GM12891 (cell line): ENCODE measurements at regions not wholly inside any gene's neighbourhood (a gene's known extent, or its start where the extent isn't known, plus 50 kb on each side); places are given as distances from the start of the nearest gene placed in this dataset.
"Not testable (repeated sequence)": the region's sequence is repeated elsewhere in the genome, so short reads cannot be mapped to it uniquely, and the experiment has no call there.

Experiments used
- DNase-seq: peaks from one replicate; pipeline ENCODE4 v3.0.0; 2011; ENCODE audit warnings: low spot score; ENCODE audit not compliant: insufficient read length
- FAIRE-seq: peaks from 2 replicates; lab custom pipeline; 2011; peaks lifted over from hg19 to GRCh38; lab: Jason Lieb, UNC
- PAX5 ChIP-seq: IDR thresholded peaks from 2 replicates; pipeline ENCODE4 v1.6.1; 2011; ENCODE audit warnings: low read length, moderate library complexity, mild to moderate bottlenecking; ENCODE audit not compliant: insufficient read depth, severe bottlenecking
- POLR2A ChIP-seq: IDR thresholded peaks from 2 replicates; pipeline ENCODE4 v1.6.1; 2011; ENCODE audit warnings: low read depth, low read length, control low read depth
- POLR2AphosphoS5 ChIP-seq: IDR thresholded peaks from 2 replicates; pipeline ENCODE4 v1.6.1; 2011; ENCODE audit warnings: low read depth, low read length, control low read depth
- POU2F2 ChIP-seq: IDR thresholded peaks from 2 replicates; pipeline ENCODE4 v1.6.1; 2011; ENCODE audit warnings: low read depth, mild to moderate bottlenecking, control low read depth, low read length, moderate library complexity
- SPI1 ChIP-seq: IDR thresholded peaks from 2 replicates; pipeline ENCODE4 v1.6.1; 2011; ENCODE audit warnings: low read depth, low read length, control low read depth
- TAF1 ChIP-seq: IDR thresholded peaks from 2 replicates; pipeline ENCODE4 v1.6.1; 2011; ENCODE audit warnings: low read depth, low read length, control low read depth

- no peak for FAIRE-seq
- DNase-seq, result no peak
- TF ChIP-seq POLR2A, result no peak
- no peak for TF ChIP-seq POU2F2
- no peak for TF ChIP-seq TAF1
- TF ChIP-seq POLR2AphosphoS5, result no peak
- TF ChIP-seq SPI1, result no peak
These were observed 103.2 kb upstream of the GRK3 start for GRCh38 chr22:25461301-25461700.

GRCh38 chr22:25462474-25463346 is 101.8 kb upstream of the GRK3 start:
- DNase-seq (peak; percentile 87), FAIRE-seq (peak; percentile 91)
- 0 out of 2 replicates have a peak, but pooled peaks have one; percentile 40 for TF ChIP-seq POU2F2

GRCh38 chr22:25463347-25463628 is 101.2 kb upstream of the GRK3 start:
- FAIRE-seq, DNase-seq: not testable (repeated sequence)

- DNase-seq, FAIRE-seq: not testable (repeated sequence)
These were observed 100.1 kb upstream of the GRK3 start for GRCh38 chr22:25464326-25464725.

- TF ChIP-seq POLR2A (no peak), SPI1 (no peak), POU2F2 (no peak), POLR2AphosphoS5 (no peak)
- FAIRE-seq (no peak), DNase-seq (no peak)
These were observed 98.5 kb upstream of the GRK3 start for GRCh38 chr22:25465949-25466348.

GRCh38 chr22:25472382-25472781 is 92.1 kb upstream of the GRK3 start:
- TF ChIP-seq SPI1 (no peak), POLR2A (no peak), TAF1 (no peak)
- FAIRE-seq, result no peak
- DNase-seq, result no peak

- FAIRE-seq, result no peak
- no peak for TF ChIP-seq PAX5
- TF ChIP-seq POU2F2, result no peak
- no peak for TF ChIP-seq POLR2A
- no peak for TF ChIP-seq TAF1
- no peak for TF ChIP-seq SPI1
- no peak for TF ChIP-seq POLR2AphosphoS5
These were observed 89.0 kb upstream of the GRK3 start for GRCh38 chr22:25475257-25476022.

GRCh38 chr22:25477358-25477757 is 87.1 kb upstream of the GRK3 start:
- TF ChIP-seq POLR2AphosphoS5, result no peak
- TF ChIP-seq POU2F2, result no peak
- no peak for TF ChIP-seq TAF1
- no peak for TF ChIP-seq SPI1
- TF ChIP-seq POLR2A, result no peak
- no peak for TF ChIP-seq PAX5
- DNase-seq (no peak), FAIRE-seq (no peak)

More at GRCh38 chr22:25475257-25476022, 89.0 kb upstream of the GRK3 start:
- DNase-seq, result no peak

- FAIRE-seq (no peak), DNase-seq (no peak)
- TF ChIP-seq POU2F2 (no peak), POLR2A (no peak), PAX5 (no peak), POLR2AphosphoS5 (no peak), SPI1 (no peak), TAF1 (no peak)
These were observed 86.4 kb upstream of the GRK3 start for GRCh38 chr22:25478111-25478510.

GRCh38 chr22:25478528-25478927 is 85.9 kb upstream of the GRK3 start:
- TF ChIP-seq PAX5 (no peak), SPI1 (no peak), POU2F2 (no peak), POLR2A (no peak), TAF1 (no peak), POLR2AphosphoS5 (no peak)
- no peak for DNase-seq
- FAIRE-seq, result no peak

GRCh38 chr22:25480868-25481267 is 83.6 kb upstream of the GRK3 start:
- FAIRE-seq, DNase-seq: not testable (repeated sequence)
